ENCODE measurements at regions not wholly inside any gene's neighbourhood (a gene's known extent, or its start where the extent isn't known, plus 50 kb on each side); places are given as distances from the start of the nearest gene placed in this dataset.

GRCh38 chr15:94080989-94081605 is 150.3 kb upstream of the MCTP2 start:
- Histone ChIP-seq H3K9ac (replicated peaks in 1 of 4; ENCODE audit: extremely low read depth in 1 of 4, low read depth in 3 of 4, low read length in 3 of 4) (no peak overlapping the region), H3K27me3 (replicated peaks in 1 of 4; ENCODE audit: control insufficient read depth in 3 of 4, extremely low read depth in 1 of 4, insufficient read depth in 3 of 4, low read length in 3 of 4) (no peaks in the 10 kb centered on the region), H2BK15ac (ENCODE audit: low read length) (no peak overlapping the region), H3K4me1 (replicated peaks in 1 of 4; ENCODE audit: control insufficient read depth in 3 of 4, insufficient read depth in 4 of 4, low read length in 3 of 4) (peaks cover 0 to 9% (median 1%) of the 10 kb centered on the region in 4 experiments; a peak in 3 of 7 replicates), H4K8ac (ENCODE audit: extremely low read depth, insufficient read depth, low read length) (no peak overlapping the region), H2BK12ac (ENCODE audit: low read depth, low read length) (no peak overlapping the region), H2BK5ac (ENCODE audit: low read depth, low read length) (no peak overlapping the region), H4K91ac (replicated peaks; ENCODE audit: insufficient read length, low read length) (no peak overlapping the region), H3K4ac (replicated peaks; ENCODE audit: insufficient read length, low read depth, low read length) (no peak overlapping the region), H3K36me3 (ENCODE audit: control insufficient read depth in 2 of 4, insufficient read depth in 4 of 4, low read length in 3 of 4) (no peaks in the 10 kb centered on the region), H2AK5ac (ENCODE audit: low read depth, low read length) (no peak overlapping the region), H2BK20ac (ENCODE audit: low read length) (no peak overlapping the region), H3K56ac (replicated peaks; ENCODE audit: insufficient read length, low read depth, low read length) (no peak overlapping the region), H3K79me1 (ENCODE audit: low read depth, low read length) (no peaks in the 10 kb centered on the region), H3K27ac (ENCODE audit: low read depth, low read length) (no peak overlapping the region), H2AFZ (ENCODE audit: low read length) (no peak overlapping the region), H3K18ac (ENCODE audit: extremely low read depth, low read length) (no peak overlapping the region), H3K23me2 (ENCODE audit: low read depth, low read length) (no peaks in the 10 kb centered on the region), H4K5ac (ENCODE audit: insufficient read length, low read depth, low read length) (no peak overlapping the region), H3K14ac (ENCODE audit: insufficient read length) (no peak overlapping the region), H3K23ac (ENCODE audit: insufficient read length) (no peak overlapping the region), H3K4me3 (ENCODE audit: extremely low read depth in 1 of 4, insufficient read depth in 2 of 4, low read depth in 3 of 4, low read length in 4 of 4) (no peak overlapping the region), H3K4me2 (ENCODE audit: insufficient read depth in 1 of 2, low read depth in 2 of 2, low read length in 2 of 2) (no peak overlapping the region), H2BK120ac (replicated peaks; ENCODE audit: low read depth, low read length) (no peak overlapping the region), H3K9me3 (ENCODE audit: insufficient read depth in 2 of 2, low read depth in 1 of 2, low read length in 1 of 2) (no peaks in the 10 kb centered on the region), H4K20me1 (replicated peaks in 1 of 2; ENCODE audit: control insufficient read depth in 1 of 2, insufficient read depth in 2 of 2, low read length in 2 of 2) (no peaks in the 10 kb centered on the region), H3K79me2 (ENCODE audit: control insufficient read depth in 1 of 2, insufficient read depth in 2 of 2, low read length in 2 of 2) (no peaks in the 10 kb centered on the region)
- ChIA-PET POLR2A (ENCODE audit: partially characterized antibody) (no interaction called here), CTCF (ENCODE audit: partially characterized antibody) (interaction anchor here (1.1 to 1.6 kb wide), 3 partner anchors 11 to 39 kb away, joined by 3 to 7 read pairs (median 4); no protein-coding TSS in a partner anchor)
- WGBS, 2 experiments (ENCODE audit: extremely low coverage in 1 of 2, insufficient coverage in 1 of 2, insufficient read length in 1 of 2, insufficient replicate concordance in 2 of 2, low coverage in 1 of 2, low lambda C conversion rate in 2 of 2, missing lambda C conversion rate in 1 of 2) = 93% methylated on average over 14 of the region's 14 CpGs; no CpG with 5 or more reads in 1 of the 2 experiments
- TF ChIP-seq, protein P1, sequence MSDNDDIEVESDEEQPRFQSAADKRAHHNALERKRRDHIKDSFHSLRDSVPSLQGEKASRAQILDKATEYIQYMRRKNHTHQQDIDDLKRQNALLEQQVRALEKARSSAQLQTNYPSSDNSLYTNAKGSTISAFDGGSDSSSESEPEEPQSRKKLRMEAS (IDR thresholded peaks at IDR 0.05) = no peak
- TF ChIP-seq POU5F1 (IDR thresholded peaks at IDR 0.05; ENCODE audit: low read depth, low read length) = no peak
- TF ChIP-seq JUND (IDR thresholded peaks at IDR 0.05; ENCODE audit: low read length) = no peak
- TF ChIP-seq SP1 (IDR thresholded peaks at IDR 0.05; ENCODE audit: low read depth, low read length) = no peak
- no peak for TF ChIP-seq RBBP5 (IDR thresholded peaks at IDR 0.05; ENCODE audit: borderline replicate concordance, low read depth, low read length)
- TF ChIP-seq KDM5A (IDR thresholded peaks at IDR 0.05; ENCODE audit: low read length) = no peak
- no peak for TF ChIP-seq GABPA (IDR thresholded peaks at IDR 0.05; ENCODE audit: borderline replicate concordance, insufficient read depth, low read length)
- TF ChIP-seq MAFK (IDR thresholded peaks at IDR 0.05; ENCODE audit: low read depth, low read length) = no peak
- TF ChIP-seq SP2 (IDR thresholded peaks at IDR 0.05; ENCODE audit: low read length) = no peak
- no peak for TF ChIP-seq JUN (IDR thresholded peaks at IDR 0.05; ENCODE audit: low read depth, low read length)
- no peak for TF ChIP-seq HDAC2 (IDR thresholded peaks at IDR 0.05; ENCODE audit: borderline replicate concordance in 1 of 2, low read depth in 2 of 2, low read length in 2 of 2)
- TF ChIP-seq SRF (IDR thresholded peaks at IDR 0.05; ENCODE audit: low read depth, low read length) = no peak
- DNase-seq (ENCODE audit: low read depth in 1 of 2, low spot score in 2 of 2) (no peak), FAIRE-seq (no peak)

Data from H1 (cell line).